ENCODE measurements at regions not wholly inside any gene's neighbourhood (a gene's known extent, or its start where the extent isn't known, plus 50 kb on each side); places are given as distances from the start of the nearest gene placed in this dataset.

DNA sequence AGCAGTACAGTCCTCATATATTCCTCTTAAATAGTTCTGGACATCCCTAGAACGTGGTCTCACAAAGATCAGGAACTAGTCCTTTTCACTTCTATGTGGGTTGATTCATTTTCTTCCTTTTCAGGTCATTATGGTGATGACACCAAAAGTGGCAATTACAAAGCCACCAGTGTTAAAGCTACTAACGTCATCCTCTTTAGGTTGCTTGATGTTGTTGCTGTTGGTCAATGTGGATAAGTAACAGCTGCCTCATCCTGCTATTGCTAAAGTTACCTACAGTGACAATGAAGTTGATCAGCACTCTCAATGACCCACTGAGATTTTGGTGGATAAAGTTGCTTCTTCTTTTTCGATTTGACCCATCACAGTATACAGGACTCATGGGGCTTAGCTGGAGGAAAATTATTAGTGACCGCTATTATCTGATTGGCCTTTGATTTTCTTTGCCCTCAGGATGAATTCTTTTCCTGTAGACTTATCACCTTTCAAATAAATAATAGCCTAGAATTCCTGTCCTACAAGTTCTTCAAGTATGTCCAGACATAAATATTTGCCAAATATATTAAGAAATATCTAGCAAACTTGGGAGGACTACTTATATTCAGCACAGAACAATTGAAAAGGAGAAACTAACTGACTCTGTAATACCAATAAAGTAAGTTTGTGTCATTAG is 54.0 kb upstream of the ATP2B1 start:
- TF ChIP-seq, protein P1, sequence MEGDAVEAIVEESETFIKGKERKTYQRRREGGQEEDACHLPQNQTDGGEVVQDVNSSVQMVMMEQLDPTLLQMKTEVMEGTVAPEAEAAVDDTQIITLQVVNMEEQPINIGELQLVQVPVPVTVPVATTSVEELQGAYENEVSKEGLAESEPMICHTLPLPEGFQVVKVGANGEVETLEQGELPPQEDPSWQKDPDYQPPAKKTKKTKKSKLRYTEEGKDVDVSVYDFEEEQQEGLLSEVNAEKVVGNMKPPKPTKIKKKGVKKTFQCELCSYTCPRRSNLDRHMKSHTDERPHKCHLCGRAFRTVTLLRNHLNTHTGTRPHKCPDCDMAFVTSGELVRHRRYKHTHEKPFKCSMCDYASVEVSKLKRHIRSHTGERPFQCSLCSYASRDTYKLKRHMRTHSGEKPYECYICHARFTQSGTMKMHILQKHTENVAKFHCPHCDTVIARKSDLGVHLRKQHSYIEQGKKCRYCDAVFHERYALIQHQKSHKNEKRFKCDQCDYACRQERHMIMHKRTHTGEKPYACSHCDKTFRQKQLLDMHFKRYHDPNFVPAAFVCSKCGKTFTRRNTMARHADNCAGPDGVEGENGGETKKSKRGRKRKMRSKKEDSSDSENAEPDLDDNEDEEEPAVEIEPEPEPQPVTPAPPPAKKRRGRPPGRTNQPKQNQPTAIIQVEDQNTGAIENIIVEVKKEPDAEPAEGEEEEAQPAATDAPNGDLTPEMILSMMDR (IDR thresholded peaks at IDR 0.05) = no peak
- no peak overlapping the region for H3K27ac ChIP-seq
- H3K4me3 ChIP-seq = no peak overlapping the region
- H3K27me3 ChIP-seq (replicated peaks; ENCODE audit: insufficient read depth) = no peaks in the 10 kb centered on the region
- DNase-seq (ENCODE audit: low spot score) (no peak), ATAC-seq (ENCODE audit: insufficient number of reproducible peaks, low FRiP score, low read depth) (no peak)
- no peaks in the 10 kb centered on the region for H3K36me3 ChIP-seq
- no peaks in the 10 kb centered on the region for H3K4me1 ChIP-seq (ENCODE audit: control insufficient read depth in 1 of 2, low read depth in 2 of 2)
- H3K9me3 ChIP-seq = no peaks in the 10 kb centered on the region

DNA sequence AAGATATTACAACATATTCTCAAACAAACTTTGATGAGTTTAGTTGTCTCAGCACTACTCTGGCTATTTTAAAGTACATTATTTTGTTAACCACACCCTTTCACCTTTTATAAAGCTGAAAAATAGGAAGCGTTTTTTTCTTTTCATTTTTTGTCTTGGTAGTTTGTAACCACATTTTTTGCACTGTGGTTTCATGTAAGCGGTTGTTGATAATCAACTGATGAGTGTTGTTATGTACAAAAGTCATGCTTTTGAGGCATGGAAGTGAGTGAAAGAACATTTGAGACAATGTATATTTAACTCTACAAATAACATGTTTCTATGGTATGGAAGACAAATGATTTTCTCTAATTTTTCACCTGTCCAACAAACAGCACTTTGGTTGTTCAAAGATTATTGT is 52.1 kb upstream of the ATP2B1 start:
- Histone ChIP-seq H3K9me3 (no peaks in the 10 kb centered on the region), H3K36me3 (no peaks in the 10 kb centered on the region), H3K4me3 (no peak overlapping the region), H3K4me1 (ENCODE audit: control insufficient read depth in 1 of 2, low read depth in 2 of 2) (no peaks in the 10 kb centered on the region), H3K27ac (no peak overlapping the region), H3K27me3 (replicated peaks; ENCODE audit: insufficient read depth) (no peaks in the 10 kb centered on the region)
- ATAC-seq (ENCODE audit: insufficient number of reproducible peaks, low FRiP score, low read depth) (no peak), DNase-seq (ENCODE audit: low spot score) (no peak)
- TF ChIP-seq, protein P1 (IDR thresholded peaks at IDR 0.05) = no peak
